GM18861 (cell line): ENCODE measurements at regions not wholly inside any gene's neighbourhood (a gene's known extent, or its start where the extent isn't known, plus 50 kb on each side); places are given as distances from the start of the nearest gene placed in this dataset.
"Not testable (repeated sequence)": the region's sequence is repeated elsewhere in the genome, so short reads cannot be mapped to it uniquely, and the experiment has no call there.

ENCODE experiments used
- ATAC-seq: cut with Tn5 transposase; IDR thresholded peaks from one replicate; pipeline ENCODE4 v1.9.1; 2021; ENCODE audit not compliant: unreplicated experiment

DNA sequence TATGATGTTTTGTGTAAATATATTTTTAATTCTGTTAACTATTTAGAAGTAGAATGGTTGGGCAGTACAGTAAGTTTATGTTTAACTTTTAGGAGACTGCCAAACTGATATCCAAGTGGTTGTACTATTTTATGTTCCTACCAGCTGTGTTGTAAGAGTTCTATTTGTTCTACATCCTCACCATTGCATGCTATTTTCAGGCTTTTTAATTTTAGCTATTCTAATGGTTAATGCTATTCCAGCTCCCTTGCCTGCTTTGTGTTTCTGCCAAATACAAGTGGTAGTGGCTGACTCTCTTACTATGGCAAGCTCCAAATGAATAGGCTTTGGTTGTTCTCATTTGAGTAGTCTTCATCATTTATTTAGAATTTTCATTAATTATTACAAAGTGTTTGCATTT is 476.4 kb downstream of the KIF4B start:
- no peak for ATAC-seq

DNA sequence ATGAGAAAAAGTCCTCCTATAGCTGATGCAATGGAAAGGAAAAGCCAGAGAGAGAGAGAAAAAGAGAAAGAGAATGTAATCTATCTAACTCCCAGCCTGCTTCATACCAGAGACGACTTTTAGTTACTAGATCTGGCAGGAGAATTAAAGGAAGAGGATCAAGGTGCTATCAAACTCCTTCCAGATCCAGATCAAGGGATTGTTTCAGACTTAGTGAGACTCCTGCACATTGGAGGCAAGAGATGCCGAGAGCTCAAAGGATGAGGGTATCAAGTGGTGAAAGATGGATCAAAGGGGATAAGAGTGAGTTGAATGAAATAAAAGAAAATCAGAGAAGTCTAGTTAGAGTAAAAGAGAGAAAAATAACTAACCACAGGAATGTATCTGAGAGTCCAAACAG is 478.6 kb downstream of the KIF4B start:
- no peak for ATAC-seq

DNA sequence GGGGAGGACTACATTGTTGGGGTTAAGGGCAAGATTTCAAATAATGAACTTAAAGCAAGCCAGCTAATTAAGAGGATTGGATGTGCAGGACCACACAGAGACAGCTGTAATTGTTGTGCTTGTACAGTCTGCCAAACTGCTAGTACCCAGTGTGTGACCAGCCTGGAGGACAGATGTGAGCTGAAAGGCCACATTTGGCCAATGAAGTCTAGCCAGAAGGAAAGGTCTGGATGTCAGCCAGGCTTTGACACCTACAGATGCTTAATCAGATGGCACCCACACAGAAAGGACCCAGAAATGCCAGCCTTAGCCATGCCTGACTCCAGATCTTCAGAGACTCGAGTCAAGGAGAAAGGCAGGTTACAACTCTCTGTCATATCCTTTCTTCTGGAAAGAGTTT is 491.1 kb downstream of the KIF4B start:
- no peak for ATAC-seq

DNA sequence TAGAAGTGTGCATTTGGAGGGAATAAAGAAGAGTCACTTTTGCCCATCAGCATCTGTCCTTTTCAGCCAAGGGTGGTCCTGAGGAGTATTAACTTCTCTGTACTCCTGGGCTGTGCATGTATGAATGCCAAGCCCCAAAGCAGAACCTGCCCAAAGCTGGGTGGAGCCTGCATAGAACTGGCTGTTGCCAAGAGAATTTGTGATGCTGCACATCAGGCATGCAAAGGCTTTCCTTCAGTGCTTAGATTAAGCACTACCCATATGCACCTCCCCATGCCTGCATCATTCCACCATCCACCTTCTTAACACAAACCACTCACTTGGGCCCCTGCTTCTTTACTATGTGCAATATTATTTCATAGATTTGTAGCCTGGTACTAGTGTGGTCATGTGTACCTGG is 493.8 kb downstream of the KIF4B start:
- no peak for ATAC-seq

DNA sequence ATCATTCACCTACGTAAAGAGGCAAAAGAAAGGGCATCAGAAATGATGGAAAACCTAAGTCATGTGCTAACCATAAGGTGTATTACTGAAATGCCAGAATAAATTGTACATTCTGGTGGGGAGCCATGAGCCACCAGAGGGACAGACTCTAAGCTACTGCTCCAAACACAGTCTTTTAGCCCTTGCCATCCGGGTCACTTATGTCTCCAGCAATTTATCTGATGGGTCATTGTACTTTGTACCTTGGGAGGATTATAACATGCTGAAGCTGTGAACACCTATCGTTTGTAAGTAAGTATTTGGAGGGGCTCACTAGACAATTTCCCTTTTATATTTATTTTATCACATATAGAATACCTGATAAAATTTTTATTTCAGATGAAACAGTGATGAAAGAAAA is 495.1 kb downstream of the KIF4B start:
- ATAC-seq: no peak

DNA sequence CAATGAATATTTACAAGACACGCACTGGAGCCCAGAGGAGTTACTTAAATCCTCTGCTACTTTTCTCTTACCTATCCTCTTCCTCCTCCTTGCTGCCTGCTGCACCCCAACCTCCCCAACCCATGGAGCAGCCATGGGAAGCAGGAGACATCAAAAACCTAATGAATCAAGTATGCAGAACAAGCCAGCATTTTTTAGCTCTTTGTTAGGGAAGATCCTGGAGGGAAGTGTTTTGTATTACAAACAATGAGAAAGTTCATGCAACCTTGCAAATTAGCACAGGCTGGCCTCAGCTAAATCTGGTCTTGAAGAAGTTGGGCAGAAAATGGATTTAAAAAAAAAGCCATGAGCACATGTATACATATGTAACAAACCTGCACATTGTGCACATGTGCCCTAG is 498.8 kb downstream of the KIF4B start:
- no peak for ATAC-seq

DNA sequence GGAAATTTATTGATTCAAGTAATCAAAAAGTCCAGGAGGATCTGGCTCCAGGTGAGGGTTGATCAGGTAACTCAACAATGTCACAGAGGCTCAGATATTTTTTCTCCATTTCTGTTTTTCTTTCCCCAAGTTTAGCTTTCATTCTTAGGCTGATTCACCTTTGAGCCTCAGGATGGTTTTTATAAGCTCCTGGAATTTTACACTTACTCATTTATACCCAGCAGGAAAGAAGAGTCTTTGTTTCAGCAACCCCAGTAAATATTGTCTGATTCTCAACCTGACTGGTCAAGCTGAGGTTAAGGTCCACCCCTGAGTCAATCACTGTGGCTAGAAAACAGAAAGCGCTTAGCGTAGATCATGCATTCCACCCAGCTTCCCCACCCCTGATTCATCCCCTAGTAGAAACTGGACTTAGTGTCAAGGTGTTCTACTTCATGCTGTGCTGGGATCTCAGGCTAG is 500.6 kb downstream of the KIF4B start:
- ATAC-seq: no peak

DNA sequence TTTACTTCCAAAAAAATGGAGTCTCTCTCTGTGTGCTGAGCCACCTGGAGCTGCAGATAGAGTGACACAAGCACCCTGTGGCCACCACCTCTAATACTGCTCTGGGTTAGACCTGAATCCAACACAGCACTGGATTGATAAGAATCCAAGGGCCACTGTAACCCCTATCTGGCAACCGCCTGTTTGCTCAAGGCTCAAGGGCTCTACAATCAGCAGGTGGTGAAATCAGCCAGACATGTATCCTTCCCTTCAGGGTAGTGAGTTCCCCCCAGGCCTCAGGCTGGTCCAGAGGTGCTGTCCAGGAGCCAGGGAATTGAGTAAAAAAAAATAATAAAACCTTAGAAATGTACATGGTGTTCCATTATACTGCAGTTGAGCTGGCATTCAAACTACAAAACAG is 509.0 kb downstream of the KIF4B start:
- no peak for ATAC-seq

DNA sequence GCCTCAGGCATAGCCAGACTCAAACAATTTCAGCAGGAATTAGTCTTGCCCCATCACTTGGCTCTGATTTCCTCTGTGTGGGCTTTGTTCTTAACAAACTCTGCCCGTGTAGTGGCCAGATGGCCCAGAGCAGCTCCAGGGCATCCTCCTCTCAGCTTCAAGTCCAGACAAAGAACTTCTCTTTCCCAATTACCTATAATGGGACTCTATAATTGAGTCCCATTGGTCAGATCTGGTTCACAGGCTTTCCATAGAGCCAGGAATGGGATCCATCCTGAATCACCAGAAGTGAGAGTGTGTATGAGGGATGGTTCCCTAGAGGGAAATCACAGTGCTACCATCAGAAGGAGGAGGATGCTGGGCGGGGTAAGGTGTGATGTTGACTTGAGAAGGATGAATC is 515.8 kb downstream of the KIF4B start:
- no peak for ATAC-seq

DNA sequence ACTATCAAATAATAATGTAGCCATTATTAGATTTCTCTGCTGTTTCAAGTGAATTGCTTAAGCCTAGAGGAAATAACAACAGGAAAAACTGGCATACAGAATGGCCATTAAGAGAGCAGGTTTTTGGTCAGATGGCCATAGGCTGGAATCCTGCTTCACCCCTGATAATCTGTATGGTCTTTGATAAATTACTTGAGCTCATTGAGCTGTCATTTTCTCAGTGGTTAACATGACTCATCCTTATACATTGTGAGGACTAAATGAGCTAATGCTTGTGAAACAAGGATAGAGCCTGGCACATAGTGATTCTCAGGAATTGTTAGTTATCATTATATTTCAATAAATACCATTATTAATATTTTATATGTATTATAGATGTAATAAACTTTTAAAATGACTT is 516.5 kb downstream of the KIF4B start:
- ATAC-seq: no peak

DNA sequence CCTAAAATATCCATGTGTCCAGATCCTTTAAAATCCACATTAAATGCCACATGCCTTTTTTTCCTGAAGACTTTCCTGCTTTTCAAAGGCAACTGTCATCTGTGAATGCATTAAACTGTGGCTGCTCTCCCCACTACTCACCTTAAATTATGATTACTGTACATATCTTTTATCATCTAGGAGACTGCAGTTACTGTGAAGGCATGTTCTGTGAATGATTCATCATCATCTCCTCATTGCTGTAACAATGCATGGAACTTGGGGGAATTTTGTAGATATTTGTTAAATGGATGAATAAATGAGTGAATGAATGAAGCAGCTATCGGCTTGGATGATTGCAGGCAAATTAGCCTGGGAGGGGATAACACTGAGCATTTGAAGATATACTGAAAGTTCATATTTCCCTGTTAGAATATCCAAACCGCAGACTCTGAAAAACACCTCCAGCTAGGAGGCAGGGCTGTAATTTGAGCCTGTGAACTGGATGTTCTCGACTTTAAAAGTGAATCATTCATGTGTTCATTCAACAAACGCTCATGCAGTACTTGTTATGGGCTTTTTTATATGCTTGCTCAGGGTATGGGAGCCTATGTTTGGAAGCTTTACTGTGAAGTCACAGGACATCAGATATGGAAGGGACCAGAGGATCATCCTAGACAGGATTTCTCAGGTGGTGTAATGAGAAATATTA is 519.2 kb downstream of the KIF4B start:
- ATAC-seq: no peak

DNA sequence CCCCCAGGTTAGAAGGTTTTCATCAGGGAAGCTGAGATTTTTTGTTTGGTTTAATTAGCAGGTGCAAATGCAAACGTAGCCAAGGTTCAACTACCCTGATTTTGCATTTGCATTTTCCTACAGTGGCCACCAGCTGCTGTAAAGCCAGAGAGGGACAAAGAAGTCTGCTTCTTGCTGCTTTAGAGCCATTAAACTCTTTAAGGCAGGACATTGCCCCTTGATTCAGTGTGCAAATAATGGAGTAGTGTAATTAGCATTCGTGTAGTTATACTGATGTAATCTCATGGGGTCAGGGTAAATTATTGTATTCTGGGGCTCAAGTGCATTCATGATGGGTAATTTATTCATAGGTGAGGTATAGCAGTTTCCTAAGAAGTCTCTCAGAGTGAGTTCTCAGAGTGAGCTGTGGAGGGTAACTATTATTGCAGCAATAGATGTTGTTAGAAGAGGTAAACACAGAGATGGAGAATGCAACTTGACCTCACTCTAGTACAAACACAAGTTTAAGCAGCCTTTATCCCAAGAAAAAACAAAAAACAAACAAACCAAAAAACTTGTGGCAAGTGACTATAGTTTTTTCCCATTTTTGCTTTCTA is 526.5 kb downstream of the KIF4B start:
- ATAC-seq: no peak

DNA sequence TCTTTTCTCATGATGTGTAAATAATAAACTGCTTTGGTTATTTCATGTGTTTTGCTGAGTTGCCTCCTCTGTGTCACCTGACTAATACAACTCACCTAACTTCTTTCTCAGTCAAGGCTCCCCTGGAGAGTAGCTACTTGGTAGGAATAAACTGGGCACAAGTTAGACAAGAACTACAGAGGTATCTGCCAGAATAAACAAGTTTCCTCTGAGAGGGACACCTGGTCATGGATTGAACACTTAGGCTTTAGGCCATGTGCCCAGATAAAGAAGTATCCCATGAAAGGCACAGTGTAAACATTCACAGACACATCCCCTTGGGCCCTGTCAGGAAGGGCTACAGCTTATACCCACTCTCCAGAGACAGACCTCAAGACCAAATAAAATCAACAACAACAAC is 532.5 kb downstream of the KIF4B start:
- no peak for ATAC-seq

DNA sequence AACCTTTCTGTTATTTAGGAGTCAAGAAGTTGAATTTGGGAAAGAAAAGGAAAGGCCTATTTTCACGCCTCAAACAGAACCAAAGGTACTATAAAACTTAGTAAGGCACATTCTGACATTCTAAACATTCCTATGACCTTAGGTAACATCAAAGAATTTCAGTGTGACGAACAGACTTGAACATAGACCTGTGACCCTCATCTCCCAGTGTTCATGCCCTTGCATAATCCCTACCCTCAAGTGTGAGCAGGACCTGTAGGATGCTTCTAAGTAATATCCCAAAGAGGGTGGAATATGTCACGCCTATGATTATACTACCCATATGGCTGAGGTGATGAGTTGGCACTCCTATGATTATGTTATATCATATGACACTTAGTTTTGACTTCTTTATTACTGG is 540.9 kb downstream of the KIF4B start:
- ATAC-seq: no peak

DNA sequence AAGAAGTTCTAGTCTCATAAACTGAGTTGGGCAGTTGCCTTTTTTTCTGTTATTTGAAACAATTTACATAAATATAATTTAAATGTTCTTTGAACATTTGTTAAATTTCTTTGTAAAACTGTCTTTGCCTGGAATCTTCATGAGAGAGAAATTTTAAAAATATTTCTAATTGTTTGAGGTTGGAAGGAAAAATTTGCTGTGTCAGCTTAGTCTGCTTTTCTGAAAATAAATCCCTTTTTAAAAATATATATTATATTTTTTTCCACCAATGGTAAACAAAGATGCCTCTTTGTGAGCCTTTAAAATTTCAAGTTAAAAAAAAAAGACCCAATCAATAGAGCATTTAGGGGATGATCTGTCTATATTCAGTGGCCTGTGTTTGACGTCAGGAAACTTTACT is 542.7 kb downstream of the KIF4B start:
- no peak for ATAC-seq

DNA sequence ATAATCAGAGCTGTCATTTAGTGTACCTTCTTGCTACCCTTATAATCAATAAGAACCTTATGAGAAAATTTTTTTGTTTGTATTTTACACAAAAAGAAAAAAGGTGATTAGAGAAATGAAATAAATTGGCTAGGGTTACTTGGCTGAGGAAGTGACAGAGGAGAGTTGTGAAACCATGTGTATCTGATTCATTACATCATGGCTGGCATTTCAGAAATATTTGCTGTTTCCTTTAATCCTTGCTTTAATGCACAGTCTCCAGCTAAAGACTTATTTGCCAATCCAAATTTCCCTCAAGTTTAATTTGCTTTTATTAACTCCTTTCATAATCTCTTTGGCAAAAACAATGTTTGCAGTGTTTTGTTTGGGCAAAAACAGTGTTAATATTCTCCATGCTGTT is 543.1 kb downstream of the KIF4B start:
- no peak for ATAC-seq

DNA sequence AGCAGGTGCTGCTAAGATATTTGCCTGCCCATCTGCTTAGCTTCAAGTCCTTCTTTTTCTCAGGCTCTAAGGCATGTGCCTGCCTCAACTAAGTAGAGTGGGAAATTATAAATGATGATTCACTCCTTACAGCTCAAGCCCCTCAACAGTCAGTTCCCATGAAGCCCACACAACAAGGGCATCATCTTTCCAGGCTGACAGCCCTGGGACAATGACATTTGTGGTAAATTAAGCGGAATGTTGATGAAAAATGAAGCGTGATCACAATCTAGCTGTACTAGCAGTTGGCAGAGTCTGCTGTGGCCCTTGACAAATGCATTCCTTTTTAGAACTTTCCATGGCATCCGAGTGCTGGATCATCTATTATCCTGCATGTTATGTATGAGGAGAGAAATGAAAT is 548.6 kb downstream of the KIF4B start:
- ATAC-seq: no peak

DNA sequence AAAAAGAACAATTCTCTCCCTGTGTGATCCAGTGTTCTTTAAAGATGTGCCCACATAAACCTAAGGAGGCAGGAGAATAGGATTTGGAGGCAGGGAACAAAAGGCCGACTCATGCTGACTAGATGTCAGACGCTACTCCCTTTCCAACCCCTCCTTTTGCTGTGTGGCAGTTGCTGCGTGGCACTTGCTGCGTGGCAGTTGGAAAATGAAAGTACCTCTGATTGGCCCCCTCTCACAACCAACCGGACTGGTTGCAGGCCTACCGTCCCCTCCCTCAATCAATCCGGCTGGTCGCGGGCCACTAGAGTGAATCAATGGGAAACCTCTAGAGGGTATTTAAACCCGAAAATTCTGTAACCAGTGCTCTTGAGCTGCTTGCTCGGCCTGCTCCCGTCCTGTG is 551.0 kb downstream of the KIF4B start:
- ATAC-seq: no peak

DNA sequence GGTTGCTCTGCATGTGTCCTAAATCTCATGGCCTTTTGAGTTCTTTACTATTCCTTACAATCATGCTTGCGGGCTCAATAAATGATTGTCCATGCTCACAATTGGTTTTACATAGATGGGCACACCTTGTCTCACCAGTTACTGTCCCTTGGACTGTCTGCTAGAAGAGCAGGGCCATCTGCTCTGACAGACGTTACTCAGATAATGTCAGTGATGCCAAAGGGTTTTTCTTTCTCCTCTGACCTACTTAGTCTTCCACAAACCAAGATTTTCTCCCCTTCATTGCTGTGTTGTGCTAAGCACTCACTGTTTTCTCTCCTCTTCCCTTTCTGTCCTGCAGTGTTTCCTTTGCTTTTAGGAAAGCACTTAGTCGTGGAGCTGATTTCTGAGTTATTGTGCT is 562.3 kb downstream of the KIF4B start:
- no peak for ATAC-seq

DNA sequence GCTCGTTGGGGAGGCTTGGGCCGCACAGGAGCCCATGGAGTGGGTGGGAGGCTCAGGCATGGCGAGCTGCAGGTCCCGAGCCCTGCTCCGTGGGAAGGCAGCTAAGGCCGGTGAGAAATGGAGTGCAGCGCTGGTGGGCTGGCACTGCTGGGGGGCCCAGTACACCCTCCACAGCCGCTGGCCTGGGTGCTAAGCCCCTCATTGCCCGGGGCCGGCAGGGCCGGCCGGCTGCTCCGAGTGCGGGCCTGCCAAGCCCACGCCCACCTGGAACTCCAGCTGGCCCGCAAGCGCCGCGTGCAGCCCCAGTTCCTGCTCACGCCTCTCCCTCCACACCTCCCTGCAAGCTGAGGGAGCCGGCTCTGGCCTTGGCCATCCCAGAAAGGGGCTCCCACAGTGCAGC is 573.3 kb downstream of the KIF4B start:
- not testable (repeated sequence) for ATAC-seq

DNA sequence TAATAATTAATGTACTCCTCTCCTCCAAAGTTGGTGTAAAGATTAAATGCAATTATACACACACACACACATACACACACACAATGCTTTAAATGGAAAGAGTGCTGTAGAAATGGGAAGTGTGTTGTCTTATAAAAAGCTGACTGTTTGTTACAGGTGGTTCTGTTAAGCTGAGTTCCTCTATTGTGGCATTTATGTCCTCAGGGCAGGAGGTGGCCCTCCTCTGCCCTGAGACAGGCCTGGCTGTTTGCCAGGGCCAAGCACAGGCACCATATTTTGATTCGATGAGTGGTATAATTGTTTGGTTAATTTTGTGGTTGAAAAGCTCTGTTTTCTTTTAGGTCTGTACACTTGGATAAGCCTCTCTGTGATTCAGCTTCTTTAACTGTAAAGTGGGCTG is 573.9 kb downstream of the KIF4B start:
- no peak for ATAC-seq

DNA sequence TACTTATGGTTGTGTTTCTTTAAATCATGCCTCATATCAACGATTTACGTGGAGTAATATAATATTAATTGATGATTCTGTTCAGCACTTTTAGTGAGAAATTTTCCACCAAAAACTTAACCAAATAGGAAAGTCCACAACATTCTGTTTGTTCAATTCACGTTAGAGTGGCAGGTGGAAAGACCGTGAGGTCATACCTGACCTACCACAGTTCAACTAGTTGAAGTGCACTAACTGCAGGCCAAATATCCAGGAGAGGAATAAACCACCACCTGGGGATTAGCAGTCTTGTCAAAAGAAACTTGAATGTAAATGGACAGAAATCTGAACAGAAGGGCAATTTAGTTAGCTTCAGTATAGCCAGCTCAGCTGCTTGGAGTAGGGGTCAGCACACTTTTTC is 577.7 kb downstream of the KIF4B start:
- ATAC-seq: no peak

DNA sequence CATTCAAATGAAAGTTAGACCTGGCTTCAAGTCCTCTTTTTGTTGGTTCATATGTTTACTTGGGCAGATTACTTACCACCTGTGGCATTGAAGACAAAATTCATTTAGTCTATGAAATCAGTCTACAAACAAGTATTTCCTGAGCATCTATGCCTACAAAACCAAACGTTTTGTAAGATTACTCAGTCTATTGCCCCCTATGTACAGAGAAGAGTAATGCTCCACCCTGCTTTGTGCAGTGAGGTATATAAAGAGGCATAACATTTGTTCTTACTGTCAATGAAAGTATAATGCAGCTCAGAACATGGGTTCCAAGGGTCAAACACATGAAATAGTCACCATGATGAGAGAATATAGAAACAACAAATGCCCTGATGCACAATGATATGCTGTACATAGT is 580.7 kb downstream of the KIF4B start:
- no peak for ATAC-seq
